ENCODE measurements at regions not wholly inside any gene's neighbourhood (a gene's known extent, or its start where the extent isn't known, plus 50 kb on each side); places are given as distances from the start of the nearest gene placed in this dataset.
"Not testable (repeated sequence)": the region's sequence is repeated elsewhere in the genome, so short reads cannot be mapped to it uniquely, and the experiment has no call there.

DNA sequence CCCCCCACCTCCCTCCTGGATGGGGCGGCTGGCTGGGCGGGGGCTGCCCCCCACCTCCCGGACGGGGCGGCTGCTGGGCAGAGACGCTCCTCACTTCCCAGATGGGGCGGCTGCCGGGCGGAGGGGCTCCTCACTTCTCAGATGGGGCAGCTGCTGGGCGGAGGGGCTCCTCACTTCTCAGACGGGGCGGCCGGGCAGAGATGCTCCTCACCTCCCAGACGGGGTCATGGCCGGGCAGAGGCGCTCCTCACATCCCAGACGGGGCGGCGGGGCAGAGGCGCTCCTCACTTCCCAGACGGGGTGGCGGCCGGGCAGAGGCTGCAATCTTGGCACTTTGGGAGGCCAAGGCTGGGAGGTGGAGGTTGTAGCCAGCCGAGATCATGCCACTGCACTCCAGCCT lies 280.8 kb downstream of the SOCS6 start:
- DNase-seq (ENCODE audit: low read depth in 4 of 4, low spot score in 3 of 4): not testable (repeated sequence)

DNA sequence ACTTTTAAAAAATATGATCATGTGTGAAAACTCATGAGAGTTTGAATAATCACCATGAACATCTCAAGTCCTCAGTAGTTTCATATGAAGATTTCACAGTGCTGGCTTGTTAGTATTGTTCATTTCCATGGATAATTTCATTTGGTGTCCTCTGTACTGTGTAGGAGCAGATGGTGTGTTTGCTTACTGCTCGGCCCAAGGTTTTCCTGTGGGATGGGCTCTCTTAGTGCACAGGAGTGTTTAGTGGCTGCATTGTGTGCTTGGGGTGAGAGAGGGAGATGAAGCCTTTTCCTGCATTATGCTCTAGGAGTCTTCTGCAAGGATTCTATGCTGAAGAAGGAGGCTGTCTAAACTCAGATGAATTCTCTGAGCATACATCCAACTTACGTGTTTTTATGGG lies 270.6 kb downstream of the SOCS6 start:
- no peak for DNase-seq (ENCODE audit: low read depth in 4 of 4, low spot score in 3 of 4)

DNA sequence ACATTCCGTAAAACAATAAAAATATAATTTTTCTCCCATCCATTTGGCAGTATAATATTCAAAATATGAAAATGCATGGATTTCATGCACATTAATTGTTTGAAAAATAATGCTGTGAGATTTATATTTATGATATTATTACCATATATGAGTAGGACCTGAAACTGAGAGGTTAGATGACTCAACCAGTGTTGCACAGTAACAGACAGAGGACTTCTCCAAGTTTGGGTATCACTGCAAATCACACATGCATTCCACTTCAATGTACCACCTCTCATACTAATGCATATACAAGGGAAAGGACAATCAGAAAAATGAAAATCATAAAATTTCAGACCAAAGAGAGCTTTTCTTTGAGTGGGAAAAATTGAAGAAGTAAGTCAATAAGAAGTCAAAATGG lies 269.5 kb downstream of the SOCS6 start:
- no peak for DNase-seq (ENCODE audit: low read depth in 4 of 4, low spot score in 3 of 4)

DNA sequence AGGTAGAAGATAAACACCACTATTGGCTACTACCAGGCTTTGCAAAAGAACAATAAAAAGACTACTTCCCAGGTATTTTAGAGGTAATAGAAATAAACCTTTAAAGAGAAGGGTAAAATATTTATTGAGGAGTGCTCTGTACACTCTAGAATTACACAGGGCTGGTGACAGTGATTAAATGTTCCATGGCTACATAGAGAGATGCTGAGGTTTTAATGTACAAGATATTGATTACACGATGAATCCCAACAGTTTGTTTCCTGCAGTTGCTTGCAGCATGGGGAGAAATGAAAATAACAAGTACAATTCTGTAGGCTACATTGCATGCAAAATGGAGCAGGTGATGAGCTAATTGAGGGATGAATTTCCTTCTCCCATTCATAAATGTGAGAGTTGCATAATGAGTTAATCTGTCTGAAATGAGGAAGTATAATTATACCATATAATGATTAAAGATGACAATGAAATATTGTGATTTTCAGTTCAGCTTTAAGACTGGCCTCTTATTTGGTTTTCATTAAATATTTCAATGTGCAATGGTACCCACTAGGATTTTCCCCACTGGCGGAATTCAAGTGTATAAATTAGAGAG lies 266.1 kb downstream of the SOCS6 start:
- DNase-seq (ENCODE audit: low read depth in 4 of 4, low spot score in 3 of 4): no peak

DNA sequence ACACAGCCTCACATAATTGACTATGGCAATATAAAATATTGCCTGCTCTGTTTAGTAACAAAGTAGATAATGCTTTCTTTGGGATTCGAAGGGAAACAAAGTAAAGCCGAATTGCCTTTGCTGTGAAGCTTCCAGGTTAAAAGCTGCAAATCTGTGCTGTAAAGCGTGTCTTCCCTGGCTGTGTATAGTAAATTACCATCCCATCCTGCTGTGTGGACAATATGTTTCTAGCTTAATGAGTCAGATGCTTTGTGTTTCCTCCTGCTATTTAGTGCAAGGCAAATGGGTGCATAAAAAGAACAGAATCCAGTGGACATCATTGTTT lies 265.1 kb downstream of the SOCS6 start:
- no peak for DNase-seq (ENCODE audit: low read depth in 4 of 4, low spot score in 3 of 4)

DNA sequence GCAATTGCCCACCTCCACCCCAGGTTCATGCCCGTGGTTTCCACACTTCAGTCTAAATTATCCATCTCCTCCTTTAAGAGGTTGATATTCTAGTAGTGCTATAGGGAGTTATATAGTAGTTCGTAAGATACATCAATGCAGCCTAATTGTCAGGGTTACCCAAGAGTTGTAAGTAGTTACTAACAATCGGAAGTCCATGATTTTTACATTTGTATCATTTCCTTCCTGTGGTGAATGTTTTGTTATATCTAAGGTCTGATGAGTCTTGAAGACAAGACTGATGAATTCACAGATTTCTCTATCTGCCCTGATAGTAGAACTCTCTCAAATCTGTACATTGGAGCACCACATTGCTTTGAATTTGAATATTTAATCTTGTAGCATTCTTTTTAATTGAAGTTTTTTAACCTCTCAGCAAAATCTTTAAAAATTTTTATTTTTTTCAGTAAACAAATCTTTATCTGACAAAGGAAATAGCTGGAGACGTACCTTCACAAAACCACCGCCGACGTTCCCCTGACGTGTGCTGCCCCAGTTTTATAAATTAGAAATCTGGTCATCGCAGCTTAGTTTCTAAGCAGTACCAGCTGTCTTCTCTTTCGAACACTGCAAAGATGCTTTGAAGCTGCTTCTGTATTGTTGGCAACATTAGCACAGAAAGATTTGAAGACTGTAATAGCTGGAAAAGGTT lies 264.5 kb downstream of the SOCS6 start:
- no peak for DNase-seq (ENCODE audit: low read depth in 4 of 4, low spot score in 3 of 4)

DNA sequence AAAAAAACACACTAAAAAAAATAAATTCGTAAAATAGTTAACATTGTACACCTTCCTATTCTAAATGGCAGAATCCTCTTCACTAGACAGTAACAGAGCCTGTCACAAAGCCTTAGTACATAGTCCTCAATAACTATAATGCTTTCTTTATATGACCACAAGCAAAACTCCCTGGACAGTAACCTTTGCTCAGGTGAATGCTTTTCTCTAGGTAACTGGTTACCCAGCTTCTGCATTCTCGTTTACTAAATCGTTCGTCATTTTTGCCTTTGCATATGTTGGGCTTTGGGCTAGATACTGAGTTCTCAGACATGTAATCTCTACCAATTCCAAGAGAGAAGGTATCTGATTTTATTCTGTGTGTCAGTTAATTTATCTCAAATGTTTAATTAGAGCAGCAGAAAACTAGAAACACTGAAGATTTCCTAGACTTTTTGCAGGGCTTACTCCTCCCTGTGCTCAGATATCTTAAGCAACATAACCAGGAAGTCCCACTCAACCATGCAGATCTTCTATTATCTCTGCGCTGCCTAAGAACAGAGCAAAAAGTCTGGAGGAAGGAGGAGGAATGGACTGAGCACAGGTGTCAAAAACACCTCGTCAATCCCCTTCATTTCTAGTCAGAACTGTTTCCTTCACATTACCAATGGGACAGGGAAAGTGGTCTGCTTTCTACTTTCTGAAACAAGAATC lies 247.7 kb downstream of the SOCS6 start:
- DNase-seq (ENCODE audit: low read depth in 4 of 4, low spot score in 3 of 4): no peak

DNA sequence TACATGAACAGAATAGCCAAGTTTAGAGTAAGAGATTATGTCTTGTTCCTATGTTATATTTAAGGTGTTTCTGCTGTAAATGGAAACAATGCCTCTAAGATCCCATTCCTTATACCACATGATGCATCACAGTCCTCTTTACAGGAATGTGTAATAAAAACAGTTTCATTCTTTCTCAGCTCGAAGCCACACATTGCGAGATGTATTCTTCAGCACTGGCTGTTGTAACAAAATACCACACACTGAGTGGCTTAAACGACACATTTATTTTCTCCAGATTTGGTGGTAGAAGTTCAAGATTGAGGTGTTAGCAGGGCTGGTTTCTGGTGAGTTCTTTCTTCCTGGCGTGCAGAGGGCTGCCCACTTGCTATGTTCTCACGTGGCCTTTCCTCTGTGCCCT lies 246.2 kb downstream of the SOCS6 start:
- no peak for DNase-seq (ENCODE audit: low read depth in 4 of 4, low spot score in 3 of 4)

DNA sequence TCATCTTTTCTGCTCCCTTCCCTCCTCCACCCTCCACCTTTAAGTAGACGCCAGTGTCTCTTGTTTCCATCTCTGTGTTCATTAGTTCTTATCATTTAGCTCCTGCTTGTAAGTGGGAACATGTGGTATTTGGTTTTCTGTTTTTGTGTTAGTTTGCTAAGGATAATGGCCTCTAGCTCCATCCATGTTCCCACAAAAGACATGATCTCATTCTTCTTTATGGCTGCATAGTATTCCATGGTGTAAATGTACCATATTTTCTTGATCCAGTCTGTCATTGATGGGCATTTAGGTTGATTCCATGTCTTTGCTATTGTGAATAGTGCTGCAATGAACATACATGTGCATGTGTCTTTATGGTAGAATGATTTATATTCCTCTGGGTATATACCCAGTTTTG lies 236.5 kb downstream of the SOCS6 start:
- not testable (repeated sequence) for DNase-seq (ENCODE audit: low read depth in 4 of 4, low spot score in 3 of 4)

DNA sequence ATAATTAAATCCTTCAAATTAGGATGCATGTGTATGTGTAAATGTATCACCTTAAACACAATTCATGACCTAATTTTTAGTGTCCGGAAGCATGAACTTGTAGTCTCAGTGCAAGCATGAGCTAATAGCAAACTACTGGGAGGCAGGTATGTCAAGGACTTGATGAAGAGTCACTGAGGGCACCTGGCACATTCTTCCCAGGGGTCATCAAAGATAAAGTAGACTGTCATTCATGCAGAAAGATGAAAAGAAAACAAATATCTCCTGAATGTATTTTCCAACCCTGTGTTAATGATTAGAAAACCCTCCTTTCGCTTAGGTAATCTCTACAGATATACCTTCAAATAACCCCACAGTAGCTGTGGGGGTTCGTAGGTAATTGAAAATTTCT lies 234.9 kb downstream of the SOCS6 start:
- no peak for DNase-seq (ENCODE audit: low read depth in 4 of 4, low spot score in 3 of 4)

DNA sequence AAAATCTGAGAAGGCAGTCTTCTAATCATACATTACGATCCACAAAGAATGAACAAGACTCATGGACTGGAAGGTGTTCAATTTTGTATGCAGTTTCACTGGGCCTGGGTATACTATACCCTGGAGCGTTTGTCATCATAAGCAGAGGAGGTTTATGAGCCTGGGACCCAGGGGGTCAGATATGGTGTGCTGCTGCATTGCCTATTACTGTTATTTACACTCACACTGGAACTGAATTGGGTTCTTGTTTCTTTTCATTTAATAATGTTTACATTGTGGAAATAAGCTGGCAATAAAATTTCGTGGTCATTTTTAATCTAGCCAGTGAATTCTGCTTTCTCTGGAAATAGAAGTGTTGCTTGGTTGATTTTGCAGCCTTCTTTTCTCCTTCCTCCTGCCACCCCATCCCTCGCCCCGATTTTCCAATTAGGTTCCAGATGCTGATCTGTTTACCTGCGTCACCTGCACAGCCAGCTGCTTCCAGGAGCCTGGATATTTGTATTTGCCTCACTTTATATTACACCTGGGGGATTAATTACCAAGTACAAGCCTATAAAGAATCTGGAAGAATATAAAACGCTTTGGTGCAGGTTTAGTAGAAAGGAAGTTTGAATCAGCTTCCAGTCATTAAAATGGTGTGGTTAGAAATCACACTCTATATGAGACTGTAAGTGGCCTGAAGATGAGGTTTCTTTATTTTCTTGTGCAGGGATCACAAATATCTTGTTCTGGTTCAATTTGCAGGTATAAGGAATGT lies 234.4 kb downstream of the SOCS6 start:
- DNase-seq (ENCODE audit: low read depth in 4 of 4, low spot score in 3 of 4): no peak

DNA sequence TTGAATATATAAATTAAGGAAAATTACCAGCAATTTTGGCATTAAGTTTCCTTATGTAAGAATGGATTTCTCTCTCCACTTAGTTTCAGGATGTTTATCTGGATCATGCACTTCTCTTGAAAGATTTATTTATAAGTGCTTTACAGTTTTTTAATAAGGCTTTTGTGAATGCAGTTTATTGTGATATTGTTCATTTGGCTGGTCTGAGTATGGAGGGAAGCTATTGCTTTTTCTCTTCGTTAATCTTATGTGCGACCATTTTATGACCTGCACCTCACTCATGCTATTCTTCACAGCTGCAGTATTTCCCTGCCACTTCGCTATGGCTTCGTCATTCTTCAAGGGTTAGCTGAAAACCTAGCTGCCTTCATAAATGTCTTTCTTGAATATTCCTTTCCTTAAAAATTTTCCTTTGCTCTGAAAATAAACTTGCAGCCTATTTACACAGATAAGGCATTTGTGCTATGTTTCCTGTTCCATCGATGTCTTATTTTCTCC lies 233.4 kb downstream of the SOCS6 start:
- DNase-seq (ENCODE audit: low read depth in 4 of 4, low spot score in 3 of 4): no peak

DNA sequence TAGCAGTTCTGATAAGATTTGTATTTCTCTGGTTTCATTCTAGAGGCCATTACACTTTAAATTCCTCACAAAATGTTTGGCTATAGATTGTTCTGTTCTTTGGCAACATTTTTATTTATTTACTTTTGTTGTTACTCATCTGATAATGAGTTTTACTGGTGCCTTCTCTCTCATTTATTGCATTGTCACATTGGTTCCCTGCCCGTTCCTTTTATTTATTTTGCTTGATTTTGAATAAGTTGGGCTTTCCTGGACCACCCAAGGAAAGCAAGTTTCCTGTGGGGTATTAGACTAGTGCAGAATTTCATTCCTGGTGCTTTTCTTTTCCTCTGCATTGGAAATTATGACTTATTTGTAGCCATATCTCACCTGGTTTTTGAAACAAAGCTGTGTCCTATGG lies 232.0 kb downstream of the SOCS6 start:
- no peak for DNase-seq (ENCODE audit: low read depth in 4 of 4, low spot score in 3 of 4)

DNA sequence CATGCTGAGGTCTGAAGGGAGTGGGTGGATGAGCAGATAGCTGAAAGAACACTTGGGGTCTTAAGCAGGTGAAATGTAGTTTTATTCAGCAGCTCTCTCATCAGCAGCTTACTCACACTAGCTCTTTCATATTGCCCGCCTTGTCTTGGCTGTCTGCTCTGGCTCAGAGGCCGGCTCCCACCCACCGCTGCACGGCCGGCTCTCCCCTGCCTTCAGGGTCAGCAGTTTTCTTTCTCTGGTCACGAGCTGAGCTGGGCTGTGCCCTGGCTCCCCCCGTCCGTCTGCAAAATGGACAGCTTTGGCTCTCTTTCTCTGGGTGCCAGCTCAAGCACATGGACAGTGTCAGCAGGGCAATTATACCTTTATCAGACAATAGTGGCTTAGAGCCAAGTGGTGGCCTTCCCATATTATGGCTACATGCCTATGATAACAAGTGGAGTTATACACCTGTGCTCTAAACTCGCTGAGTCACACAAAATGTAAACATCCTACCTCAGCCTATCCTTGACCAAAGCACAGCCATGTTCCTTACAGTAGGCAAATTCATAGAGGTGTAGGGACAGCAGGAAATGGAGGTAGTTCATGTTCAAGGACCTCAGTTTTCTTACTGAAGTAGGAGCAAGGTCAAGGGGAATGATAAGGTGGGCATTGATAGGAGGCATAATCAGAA lies 224.8 kb downstream of the SOCS6 start:
- no peak for DNase-seq (ENCODE audit: low read depth in 4 of 4, low spot score in 3 of 4)

DNA sequence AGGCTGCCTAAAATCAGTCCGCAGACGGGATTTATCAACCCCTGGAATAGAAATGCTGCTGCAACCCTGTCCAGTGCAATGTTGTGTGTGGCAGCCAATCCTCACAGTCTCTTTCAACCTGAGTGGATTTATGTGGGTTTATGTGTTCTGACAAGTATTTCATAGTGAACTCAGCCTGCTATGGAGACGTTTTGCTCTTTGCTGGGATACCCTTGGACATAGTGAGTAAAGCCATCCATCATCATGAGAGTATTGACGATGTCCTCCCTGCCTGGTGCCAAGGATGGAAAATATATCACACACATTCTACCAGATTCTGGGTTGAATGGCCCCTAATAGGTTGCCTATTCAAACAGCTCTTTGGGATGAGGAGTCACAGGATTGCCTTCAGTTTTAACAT lies 219.1 kb downstream of the SOCS6 start:
- DNase-seq (ENCODE audit: low read depth in 4 of 4, low spot score in 3 of 4): no peak

DNA sequence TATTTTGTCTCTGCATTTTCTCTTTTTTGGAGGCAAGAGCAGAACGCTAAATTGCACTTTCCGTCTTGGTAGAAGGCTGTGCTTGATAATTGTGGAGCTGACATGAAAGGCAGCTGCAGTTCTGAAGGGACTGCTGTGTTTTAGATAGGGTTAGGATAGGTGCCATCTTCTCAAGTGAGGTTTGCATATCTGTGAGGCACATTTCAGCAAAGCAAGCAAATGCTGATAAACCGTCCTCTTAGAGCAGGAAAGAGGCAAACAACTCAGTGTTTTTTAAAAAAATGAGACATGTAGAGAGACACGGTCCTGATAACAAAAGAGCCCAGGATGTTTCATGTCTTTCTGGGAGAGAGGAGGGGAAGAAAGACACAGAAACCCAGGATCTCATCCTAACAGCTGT lies 217.7 kb downstream of the SOCS6 start:
- DNase-seq (ENCODE audit: low read depth in 4 of 4, low spot score in 3 of 4): no peak

DNA sequence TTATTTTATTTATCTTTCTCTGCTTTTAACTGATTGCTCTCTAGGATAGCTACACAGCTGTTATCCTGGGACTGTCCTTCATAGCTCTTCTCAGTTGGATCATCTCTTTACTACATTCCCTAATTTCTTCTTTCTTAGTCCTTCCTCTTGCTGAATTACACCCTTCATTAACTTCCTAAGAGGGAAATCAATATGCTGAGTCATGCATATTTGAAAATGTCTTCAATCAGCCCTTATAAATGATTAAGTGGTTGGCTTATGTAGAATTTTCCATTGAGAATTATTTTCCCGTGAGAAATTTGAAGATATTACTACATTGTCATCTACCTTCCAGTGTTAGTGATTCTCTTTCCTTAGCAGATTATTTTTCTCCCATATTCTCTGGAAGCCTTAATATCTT lies 214.2 kb downstream of the SOCS6 start:
- DNase-seq (ENCODE audit: low read depth in 4 of 4, low spot score in 3 of 4): no peak

DNA sequence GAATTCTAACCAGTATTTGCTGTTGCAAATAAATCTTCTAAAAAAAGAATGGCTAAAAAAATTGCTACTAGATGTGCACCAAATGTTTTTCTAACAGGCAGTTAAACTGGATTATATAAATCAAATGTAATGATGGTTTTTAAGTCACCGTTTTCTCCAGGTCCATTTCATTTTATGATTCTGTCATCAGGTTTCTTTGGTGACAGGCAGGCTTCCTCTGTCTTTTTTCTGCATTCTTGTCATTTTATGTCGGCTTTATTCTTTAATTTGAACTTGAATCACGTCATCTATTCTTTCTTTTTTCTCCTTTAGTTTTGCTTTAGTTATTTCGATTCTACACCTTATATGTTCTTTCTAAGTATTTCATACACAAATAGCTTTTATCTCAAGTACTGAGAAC lies 212.5 kb downstream of the SOCS6 start:
- DNase-seq (ENCODE audit: low read depth in 4 of 4, low spot score in 3 of 4): no peak

DNA sequence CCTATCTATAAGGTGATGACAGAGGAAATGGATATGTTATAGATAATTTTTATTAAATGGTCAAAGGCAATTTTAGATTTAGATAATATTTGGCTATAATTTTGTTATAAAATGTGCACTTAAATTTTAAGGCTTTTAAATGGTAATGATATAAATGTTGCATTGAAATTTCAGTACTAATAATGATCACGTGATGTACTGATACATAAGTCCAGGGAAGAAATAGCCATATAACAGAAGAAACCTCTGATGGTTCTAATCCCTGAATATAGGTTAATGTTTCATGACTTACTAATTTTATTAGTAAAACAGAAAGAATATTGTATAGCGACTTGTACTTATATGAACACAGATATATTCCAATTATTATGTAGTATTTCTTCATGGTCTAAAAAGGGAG lies 211.9 kb downstream of the SOCS6 start:
- DNase-seq (ENCODE audit: low read depth in 4 of 4, low spot score in 3 of 4): no peak

DNA sequence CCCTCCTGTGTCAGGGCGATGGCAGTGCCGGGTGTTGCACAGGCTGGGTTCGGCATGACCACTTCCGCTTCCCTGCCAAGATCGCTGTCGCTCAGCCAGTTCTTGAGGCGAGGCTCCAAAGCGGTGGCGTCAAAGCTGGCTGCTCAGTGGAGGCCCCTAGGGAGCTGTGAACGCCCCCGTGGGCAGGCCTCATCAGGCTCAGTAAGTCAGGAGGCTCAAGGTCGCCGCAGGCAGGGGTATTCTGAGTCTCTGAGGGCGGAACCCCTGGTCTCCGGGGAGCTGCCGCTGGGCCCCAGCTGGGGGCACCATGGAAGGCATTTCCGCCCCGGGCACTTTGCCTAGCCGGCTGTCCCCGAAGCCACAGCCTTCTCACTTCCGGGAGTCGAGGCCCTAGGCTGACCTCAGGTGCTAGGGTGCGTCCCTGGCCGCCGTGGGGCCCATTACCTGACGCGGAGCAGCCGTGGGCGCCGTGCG lies 210.4 kb downstream of the SOCS6 start:
- no peak for DNase-seq (ENCODE audit: low read depth in 4 of 4, low spot score in 3 of 4)
